PC-9 (cell line): ENCODE measurements at regions not wholly inside any gene's neighbourhood (a gene's known extent, or its start where the extent isn't known, plus 50 kb on each side); places are given as distances from the start of the nearest gene placed in this dataset.

ENCODE experiments used
- CTCF ChIP-seq: fragments of 200-600 bp; sonication (generic); conservative IDR thresholded peaks from 2 replicates; pipeline ENCODE4 v1.6.1; 2017; ENCODE audit warnings: mixed run types, antibody characterized with exemption, mild to moderate bottlenecking, moderate library complexity
- EZH2 ChIP-seq: fragments of 200-600 bp; sonication (generic); IDR thresholded peaks from 2 replicates; pipeline ENCODE4 v1.8.0; 2017; ENCODE audit warnings: antibody characterized with exemption, low read depth

GRCh38 chr12:71027856-71028255, 107.3 kb upstream of the PTPRR start:
- TF ChIP-seq CTCF (no peak), EZH2 (no peak)
